Stimulated activated CD4-positive, alpha-beta T cell treated with anti-CD3 and anti-CD28 coated beads, Interleukin-1b, Interleukin-23, amount 100 ng/mL, for 48 hours (primary cell): ENCODE measurements at regions not wholly inside any gene's neighbourhood (a gene's known extent, or its start where the extent isn't known, plus 50 kb on each side); places are given as distances from the start of the nearest gene placed in this dataset.
"Not testable (repeated sequence)": the region's sequence is repeated elsewhere in the genome, so short reads cannot be mapped to it uniquely, and the experiment has no call there.

ENCODE experiments used
- DNase-seq: peaks from one replicate; pipeline ENCODE4 v3.0.0-alpha.2; 2020

- DNase-seq = no peak
These were observed 251.4 kb downstream of the SOX9 start for GRCh38 chr17:72372185-72372584.

- DNase-seq = no peak
These were observed 253.3 kb downstream of the SOX9 start for GRCh38 chr17:72373910-72374741.

DNA sequence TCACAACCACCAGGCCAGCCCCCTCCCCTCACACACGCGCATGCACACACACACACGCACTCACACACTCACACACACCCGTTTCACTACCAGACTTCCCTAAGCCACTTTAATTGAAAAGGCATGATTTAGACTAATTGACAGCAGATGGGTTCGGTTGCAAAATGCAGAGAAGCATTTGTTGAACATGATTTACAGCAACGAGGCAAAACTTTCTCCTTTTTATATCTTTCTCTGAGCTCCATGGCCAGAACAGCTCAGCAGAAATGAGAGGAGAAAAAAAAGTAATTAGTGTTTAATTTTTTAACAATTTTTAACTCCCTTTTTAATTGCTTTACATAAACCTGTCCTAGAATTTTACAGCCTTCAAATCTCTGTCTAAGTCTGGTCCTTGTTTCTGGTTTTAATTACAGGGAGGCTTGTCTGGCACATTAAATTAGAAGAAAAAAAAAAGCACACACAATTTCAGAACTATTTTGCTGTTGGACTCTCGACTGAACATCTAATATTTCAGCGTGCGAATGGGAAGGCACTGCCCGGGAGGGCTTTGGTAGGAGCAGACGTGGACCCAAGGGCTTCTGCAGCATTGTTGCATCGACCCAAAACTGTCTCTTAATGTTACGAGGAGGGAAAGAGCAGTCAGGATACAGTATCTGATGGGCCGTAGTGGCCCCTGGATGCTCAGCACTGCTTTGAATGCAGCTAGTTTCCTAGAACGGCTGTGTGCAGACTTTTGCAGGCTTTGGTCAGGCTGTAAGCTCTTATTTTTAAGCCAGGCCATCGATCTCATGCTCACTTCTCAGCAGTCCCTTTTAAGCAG is 255.9 kb downstream of the SOX9 start:
- DNase-seq = no peak

- no peak for DNase-seq
These were observed 257.9 kb downstream of the SOX9 start for GRCh38 chr17:72378414-72379390.

DNA sequence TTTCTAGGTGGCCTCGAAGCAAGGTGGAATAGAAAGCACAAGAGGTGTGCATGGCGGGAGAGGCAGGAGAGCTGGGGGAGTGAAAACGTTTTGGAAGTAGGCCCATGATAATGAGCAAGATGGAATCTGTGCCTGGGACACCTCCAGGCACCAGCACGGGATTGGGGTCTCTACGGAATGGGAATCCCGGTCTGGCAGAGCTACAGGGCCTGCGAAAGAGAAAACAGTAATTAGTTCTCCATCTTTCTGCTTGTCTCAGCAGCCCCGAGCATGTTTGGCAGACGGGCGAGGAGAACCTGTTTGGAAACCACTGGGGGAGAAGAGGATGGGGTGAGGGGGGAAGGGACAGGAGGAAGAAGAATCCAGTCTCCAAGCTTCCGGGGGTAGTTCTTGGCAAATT is 258.7 kb downstream of the SOX9 start:
- DNase-seq = no peak

- no peak for DNase-seq
These were observed 259.3 kb downstream of the SOX9 start for GRCh38 chr17:72380120-72380519.

DNA sequence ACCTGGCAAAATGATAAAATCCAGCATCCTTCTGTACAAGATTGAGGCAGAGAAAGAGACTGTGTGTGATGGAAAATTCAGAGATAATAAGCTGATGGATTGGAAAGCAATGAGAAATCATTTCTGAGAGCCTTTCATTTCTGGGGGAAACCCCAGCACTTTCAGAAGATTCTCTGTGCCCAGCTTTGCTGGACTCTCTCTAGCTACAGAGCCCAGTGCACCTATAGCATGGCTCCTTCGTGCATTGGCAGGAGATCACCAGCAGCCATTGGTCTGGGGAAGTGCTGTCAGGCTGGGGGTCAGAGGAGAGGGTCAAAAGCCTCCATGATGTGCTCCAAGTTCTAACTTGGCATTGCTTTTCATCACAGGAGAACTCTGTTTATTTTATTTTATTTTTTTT is 259.9 kb downstream of the SOX9 start:
- no peak for DNase-seq

DNA sequence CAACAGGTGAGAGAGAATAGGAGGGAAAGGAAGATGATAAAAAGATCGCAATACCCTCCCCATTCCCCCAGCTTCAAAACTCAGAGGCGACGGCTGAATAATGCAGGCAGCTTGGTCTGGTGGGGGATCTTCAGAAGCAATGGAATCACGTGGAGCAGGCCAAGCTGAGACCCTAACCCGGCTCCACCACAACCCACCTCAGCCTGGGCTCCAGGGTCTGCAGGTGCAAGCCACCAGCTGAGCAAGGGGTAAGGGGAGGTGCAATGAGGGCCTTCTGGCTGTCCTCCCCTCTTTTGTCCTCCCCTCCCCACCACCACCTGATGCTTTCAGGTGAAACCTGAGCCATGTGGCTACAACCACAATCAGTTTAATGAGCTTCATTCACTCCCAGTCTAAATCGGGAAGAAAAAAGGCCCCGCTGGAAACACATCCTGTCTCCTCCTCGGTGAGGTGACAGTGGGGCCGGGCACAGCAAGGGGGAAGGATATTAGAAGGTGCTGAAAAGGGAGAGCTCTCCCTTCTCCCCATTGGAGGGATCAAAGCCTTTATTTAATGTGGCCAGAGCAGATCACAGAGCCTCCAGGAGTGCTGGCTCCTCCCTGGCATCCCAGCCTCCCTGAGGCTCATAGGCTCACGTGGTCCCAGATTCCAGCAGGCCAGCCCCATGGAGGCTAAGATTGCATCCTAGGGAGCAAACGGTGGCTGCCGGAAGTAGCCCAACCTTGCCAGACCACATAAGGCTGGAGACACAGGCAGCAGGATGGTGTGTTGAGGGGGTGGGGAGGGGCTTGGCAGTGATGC is 261.0 kb downstream of the SOX9 start:
- DNase-seq = no peak

GRCh38 chr17:72382971-72383722 is 262.3 kb downstream of the SOX9 start:
- no peak for DNase-seq

DNA sequence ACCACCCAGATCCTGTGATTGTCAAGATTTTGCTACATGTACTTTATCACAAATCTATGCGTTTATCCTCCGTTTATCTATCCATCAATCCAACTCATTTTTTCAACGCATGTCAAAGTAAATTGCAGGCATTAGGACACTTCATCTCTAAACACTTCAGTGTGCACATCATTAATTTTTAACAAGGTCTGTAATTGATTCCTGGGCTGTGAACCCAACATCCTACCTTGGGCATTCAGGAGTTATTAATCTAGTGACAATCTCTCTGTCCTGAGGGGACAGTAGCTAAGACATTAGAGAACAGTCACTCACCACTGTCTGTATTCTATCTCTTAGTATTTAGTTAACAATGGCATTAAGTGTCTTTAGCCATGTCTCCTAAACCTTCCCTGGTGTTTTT is 264.7 kb downstream of the SOX9 start:
- no peak for DNase-seq

DNA sequence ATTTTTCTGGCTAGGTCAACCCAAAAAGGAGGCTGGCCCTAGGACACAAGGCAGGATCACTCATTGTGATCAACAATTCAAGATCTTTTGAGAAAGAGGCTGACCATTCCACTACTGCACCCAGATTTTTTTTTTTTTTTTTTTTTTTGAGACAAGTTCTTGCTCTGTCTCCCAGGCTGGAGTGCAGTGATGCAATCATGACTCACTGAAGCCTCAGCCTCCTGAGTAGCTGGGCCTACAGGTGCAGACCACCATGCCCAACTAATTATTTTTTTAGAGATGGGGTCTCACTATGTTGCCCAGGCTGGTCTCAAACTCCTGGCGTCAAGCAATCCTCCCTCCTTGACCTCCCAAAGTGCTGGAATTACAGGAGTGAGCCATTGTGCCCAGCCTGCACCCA is 265.4 kb downstream of the SOX9 start:
- not testable (repeated sequence) for DNase-seq

- DNase-seq = no peak
These were observed 265.9 kb downstream of the SOX9 start for GRCh38 chr17:72386619-72387237.

GRCh38 chr17:72387487-72387886 is 266.7 kb downstream of the SOX9 start:
- DNase-seq = no peak

DNA sequence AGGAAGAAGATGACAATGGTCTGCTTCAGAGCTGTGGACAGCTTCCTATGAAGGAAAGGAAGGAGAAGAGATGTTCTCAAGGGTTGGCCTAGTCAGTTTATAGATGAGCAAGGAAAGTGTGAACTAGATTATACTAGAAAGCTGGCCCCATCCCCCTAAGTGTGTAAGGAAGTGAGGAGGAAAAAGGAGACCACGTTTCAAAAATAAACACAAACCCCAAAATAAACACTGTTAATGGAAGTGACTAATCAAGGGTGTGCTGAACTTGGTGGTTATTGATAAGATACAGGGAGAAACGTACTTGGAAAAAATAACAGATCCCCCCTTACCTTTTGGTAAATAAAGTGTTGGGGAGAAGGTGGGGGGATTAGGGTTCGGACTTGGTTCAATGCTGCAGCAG is 267.1 kb downstream of the SOX9 start:
- no peak for DNase-seq

DNA sequence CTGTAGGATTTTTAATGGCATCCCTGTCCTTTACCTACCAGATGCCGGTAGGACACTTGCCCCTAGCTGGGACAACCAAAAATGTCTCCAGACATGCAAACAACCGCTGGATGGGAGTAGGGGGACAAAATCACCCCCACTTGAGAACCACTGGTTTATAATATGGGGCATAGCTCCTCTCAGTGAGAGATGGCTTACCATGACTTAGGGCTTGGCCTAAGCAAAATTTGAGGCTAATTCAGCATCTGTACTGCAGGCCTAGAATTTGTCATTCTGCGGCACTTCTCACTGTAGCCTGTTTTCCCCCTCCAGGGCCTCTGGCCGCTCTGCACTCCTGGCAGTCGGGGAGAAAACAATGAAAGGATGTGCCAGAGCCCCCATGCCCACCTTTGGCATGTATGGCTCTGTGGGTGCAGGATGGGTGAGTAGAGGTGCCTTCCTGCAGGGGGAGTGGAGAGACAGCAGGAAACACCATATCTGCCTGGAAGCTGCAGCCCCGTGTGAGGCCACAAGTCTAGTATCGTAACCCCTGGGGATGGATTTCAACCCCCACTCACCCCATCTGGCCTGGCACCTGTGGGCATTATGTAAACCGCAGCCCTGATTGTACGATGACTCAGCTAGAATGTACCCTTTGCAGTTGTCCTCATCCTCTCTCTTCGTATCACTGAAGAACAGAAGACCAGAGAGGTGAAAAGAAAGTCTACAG is 268.1 kb downstream of the SOX9 start:
- DNase-seq = no peak

- no peak for DNase-seq
These were observed 270.1 kb downstream of the SOX9 start for GRCh38 chr17:72390675-72391508.

- no peak for DNase-seq
These were observed 271.5 kb downstream of the SOX9 start for GRCh38 chr17:72392056-72393010.

- DNase-seq = no peak
These were observed 272.7 kb downstream of the SOX9 start for GRCh38 chr17:72393553-72393952.
